ENCODE measurements at regions not wholly inside any gene's neighbourhood (a gene's known extent, or its start where the extent isn't known, plus 50 kb on each side); places are given as distances from the start of the nearest gene placed in this dataset.

GRCh38 chr2:167424221-167424620, 535.9 kb downstream of the XIRP2 start:
- in situ Hi-C loops (cut with MboI; ENCODE audit: low sequenced_read_pairs in 4 of 4) (no loop called here), intact Hi-C loops (cut with DNase I; ENCODE audit: low total_unique reads) (no loop called here)
- H3K27ac ChIP-seq: no peak overlapping the region
- TF ChIP-seq POLR2A (IDR thresholded peaks at IDR 0.05): no peak
- TF ChIP-seq, protein P1, sequence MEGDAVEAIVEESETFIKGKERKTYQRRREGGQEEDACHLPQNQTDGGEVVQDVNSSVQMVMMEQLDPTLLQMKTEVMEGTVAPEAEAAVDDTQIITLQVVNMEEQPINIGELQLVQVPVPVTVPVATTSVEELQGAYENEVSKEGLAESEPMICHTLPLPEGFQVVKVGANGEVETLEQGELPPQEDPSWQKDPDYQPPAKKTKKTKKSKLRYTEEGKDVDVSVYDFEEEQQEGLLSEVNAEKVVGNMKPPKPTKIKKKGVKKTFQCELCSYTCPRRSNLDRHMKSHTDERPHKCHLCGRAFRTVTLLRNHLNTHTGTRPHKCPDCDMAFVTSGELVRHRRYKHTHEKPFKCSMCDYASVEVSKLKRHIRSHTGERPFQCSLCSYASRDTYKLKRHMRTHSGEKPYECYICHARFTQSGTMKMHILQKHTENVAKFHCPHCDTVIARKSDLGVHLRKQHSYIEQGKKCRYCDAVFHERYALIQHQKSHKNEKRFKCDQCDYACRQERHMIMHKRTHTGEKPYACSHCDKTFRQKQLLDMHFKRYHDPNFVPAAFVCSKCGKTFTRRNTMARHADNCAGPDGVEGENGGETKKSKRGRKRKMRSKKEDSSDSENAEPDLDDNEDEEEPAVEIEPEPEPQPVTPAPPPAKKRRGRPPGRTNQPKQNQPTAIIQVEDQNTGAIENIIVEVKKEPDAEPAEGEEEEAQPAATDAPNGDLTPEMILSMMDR (IDR thresholded peaks at IDR 0.05 in 4 of 5, conservative IDR thresholded peaks at IDR 0.05 in 1 of 5): no peak
- H3K4me3 ChIP-seq: no peak overlapping the region
- DNase-seq (no peak), ATAC-seq (no peak)
- no peaks in the 10 kb centered on the region for H3K9me3 ChIP-seq
- H3K4me1 ChIP-seq: no peaks in the 10 kb centered on the region
- H3K27me3 ChIP-seq: no peaks in the 10 kb centered on the region
- no peaks in the 10 kb centered on the region for H3K36me3 ChIP-seq

DNA sequence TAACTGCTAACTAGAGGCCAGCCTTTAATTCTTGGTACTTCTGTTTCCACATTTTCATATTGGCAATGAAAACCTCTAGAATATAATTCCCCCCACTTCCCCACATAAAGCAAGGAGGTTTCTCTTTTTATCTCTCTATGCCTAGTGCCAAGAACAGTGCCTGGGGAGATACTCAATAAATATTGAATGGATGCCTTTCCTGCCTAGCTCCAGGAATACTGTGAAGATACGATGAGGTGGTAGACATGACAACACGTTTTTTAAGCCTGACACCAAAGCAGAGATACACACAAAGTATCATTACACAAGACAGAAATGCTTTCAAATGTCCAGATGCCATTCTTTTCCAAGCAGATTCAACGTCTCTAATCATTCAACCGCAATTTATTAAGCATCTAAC, 535.5 kb downstream of the XIRP2 start:
- no peak for DNase-seq
- H3K4me3 ChIP-seq: no peak overlapping the region
- TF ChIP-seq, protein P1 (IDR thresholded peaks at IDR 0.05 in 4 of 5, conservative IDR thresholded peaks at IDR 0.05 in 1 of 5): no peak
- no peak for TF ChIP-seq POLR2A (IDR thresholded peaks at IDR 0.05)
- no peaks in the 10 kb centered on the region for H3K27me3 ChIP-seq
- no peak for ATAC-seq
- in situ Hi-C loops (cut with MboI; ENCODE audit: low sequenced_read_pairs in 4 of 4): no loop called here
- no peaks in the 10 kb centered on the region for H3K4me1 ChIP-seq
- intact Hi-C loops (cut with DNase I; ENCODE audit: low total_unique reads): no loop called here
- no peak overlapping the region for H3K27ac ChIP-seq
- no peaks in the 10 kb centered on the region for H3K9me3 ChIP-seq
- no peaks in the 10 kb centered on the region for H3K36me3 ChIP-seq

GRCh38 chr2:167420211-167420610, 531.9 kb downstream of the XIRP2 start:
- no peak for ATAC-seq
- Histone ChIP-seq H3K9me3 (no peaks in the 10 kb centered on the region), H3K36me3 (no peaks in the 10 kb centered on the region), H3K4me3 (no peak overlapping the region), H3K27me3 (no peaks in the 10 kb centered on the region), H3K4me1 (no peaks in the 10 kb centered on the region), H3K27ac (no peak overlapping the region)
- in situ Hi-C loops (cut with MboI; ENCODE audit: low sequenced_read_pairs in 4 of 4): no loop called here
- DNase-seq: no peak
- intact Hi-C loops (cut with DNase I; ENCODE audit: low total_unique reads): no loop called here
- TF ChIP-seq, protein P1 (IDR thresholded peaks at IDR 0.05 in 4 of 5, conservative IDR thresholded peaks at IDR 0.05 in 1 of 5): no peak
- no peak for TF ChIP-seq POLR2A (IDR thresholded peaks at IDR 0.05)

- no peak for ATAC-seq
- Histone ChIP-seq H3K4me1 (no peaks in the 10 kb centered on the region), H3K4me3 (no peak overlapping the region), H3K27ac (no peak overlapping the region), H3K36me3 (no peaks in the 10 kb centered on the region), H3K9me3 (no peaks in the 10 kb centered on the region), H3K27me3 (no peaks in the 10 kb centered on the region)
- intact Hi-C loops (cut with DNase I; ENCODE audit: low total_unique reads): no loop called here
- no peak for DNase-seq
- in situ Hi-C loops (cut with MboI; ENCODE audit: low sequenced_read_pairs in 4 of 4): no loop called here
- TF ChIP-seq, protein P1 (IDR thresholded peaks at IDR 0.05 in 4 of 5, conservative IDR thresholded peaks at IDR 0.05 in 1 of 5): no peak
- TF ChIP-seq POLR2A (IDR thresholded peaks at IDR 0.05): no peak
Measured at GRCh38 chr2:167415068-167415467, 526.8 kb downstream of the XIRP2 start.

DNA sequence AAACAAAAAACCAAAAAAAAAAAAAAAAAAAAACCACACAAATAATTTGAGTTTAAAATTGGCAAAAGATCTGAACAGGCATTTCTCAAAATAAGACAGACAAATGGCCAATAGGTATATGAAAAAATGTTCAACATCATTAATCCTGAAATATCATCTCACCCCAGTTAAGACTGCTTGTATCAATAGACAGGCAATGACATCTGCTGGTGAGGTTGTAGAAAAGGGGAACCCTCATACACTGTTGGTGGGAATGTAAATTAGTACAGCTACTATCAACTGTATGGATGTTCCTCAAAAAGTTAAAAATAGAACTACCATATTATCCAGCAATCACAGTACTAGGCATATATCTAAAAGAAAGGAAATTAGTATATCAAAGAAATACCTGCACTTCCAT, 523.1 kb downstream of the XIRP2 start:
- Histone ChIP-seq H3K36me3 (no peaks in the 10 kb centered on the region), H3K27me3 (no peaks in the 10 kb centered on the region), H3K4me3 (no peak overlapping the region), H3K27ac (no peak overlapping the region), H3K4me1 (no peaks in the 10 kb centered on the region), H3K9me3 (no peaks in the 10 kb centered on the region)
- in situ Hi-C loops (cut with MboI; ENCODE audit: low sequenced_read_pairs in 4 of 4) (no loop called here), intact Hi-C loops (cut with DNase I; ENCODE audit: low total_unique reads) (no loop called here)
- DNase-seq (no peak), ATAC-seq (no peak)
- TF ChIP-seq, protein P1 (IDR thresholded peaks at IDR 0.05 in 4 of 5, conservative IDR thresholded peaks at IDR 0.05 in 1 of 5): no peak
- TF ChIP-seq POLR2A (IDR thresholded peaks at IDR 0.05): no peak

Data from gastrocnemius medialis (tissue), 4 donors.